GM18498 (cell line): ENCODE measurements at regions not wholly inside any gene's neighbourhood (a gene's known extent, or its start where the extent isn't known, plus 50 kb on each side); places are given as distances from the start of the nearest gene placed in this dataset.

Source experiments
- ATAC-seq: cut with Tn5 transposase; IDR thresholded peaks from one replicate; pipeline ENCODE4 v1.9.1; 2021; ENCODE audit warnings: mild to moderate bottlenecking, moderate library complexity; ENCODE audit not compliant: unreplicated experiment

DNA sequence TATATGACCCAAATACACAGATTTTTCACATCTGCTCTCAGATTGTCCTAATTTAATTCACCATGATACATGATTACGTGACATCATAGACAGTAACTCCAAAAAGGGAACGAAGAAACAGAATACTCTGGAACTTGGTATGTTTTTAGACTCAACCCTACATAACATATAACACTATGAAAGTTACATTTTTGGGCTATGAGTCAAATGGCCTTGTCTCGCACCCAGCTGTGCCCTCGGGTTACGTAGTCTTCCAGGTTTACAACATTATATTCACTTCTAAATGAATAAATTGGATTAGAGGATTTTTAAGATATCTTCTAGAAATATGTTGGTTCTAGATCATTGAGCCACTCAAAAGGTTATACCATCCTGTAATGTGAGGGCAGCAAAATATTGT lies 2089.6 kb upstream of the TENM3 start:
- no peak for ATAC-seq

DNA sequence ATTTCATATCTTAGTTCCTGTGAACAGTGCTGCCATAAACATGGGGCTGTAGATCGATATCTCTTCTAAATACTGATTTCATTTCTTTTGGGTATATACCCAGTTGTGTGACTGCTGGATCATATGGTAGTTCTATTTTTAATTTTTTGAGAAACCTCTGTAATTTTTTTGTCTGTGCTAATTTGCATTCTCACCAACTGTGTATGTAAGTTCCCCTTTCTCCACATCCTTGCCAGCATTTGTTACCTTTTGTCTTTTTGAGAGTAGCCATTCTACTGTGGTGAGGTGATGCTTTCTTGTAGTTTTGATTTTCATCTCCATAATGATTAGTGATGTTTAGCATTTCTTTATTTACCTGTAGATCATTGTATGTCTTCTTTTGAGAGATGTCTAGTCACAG lies 2086.5 kb upstream of the TENM3 start:
- peak; percentile 68 for ATAC-seq

- ATAC-seq: no peak
Measured at GRCh38 chr4:180160195-180160983, 2082.8 kb upstream of the TENM3 start.

DNA sequence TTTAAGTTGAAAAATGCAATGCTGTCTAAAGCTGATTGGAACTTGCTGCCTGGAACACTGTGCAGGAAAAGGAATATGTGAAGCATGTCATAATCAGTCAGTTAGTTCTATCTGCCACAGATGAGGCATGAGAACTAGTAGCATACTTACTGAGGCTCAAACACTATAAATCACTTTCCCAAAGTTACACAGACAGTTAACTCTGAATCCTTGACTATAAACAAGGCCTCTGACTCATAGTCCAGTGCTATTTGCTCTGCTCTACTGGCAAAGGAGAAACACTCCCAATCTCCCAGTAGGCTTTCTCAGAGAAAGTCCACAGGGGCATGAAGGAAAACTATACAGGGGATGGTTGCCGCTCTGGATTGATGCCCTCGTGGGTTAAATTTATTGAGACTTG lies 2078.4 kb upstream of the TENM3 start:
- no peak for ATAC-seq

DNA sequence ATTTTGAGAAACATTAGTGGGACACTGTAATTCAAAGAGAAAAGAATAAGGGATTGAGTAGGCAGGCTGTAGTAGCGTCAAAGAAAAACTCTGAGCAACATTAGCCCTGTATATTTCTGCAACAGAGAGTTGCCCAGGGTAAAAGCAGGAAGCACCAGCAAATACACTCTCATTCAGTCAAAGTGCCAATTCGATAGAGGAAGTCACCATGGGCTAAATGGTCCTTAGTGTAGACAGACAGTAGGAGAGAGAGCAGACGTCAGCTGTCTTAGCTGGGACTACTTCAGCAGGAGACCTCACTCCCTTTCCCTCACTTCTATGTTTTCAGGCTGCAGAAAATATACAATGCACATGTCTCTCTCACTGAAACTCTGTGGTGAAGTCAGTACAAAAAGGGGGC lies 2073.8 kb upstream of the TENM3 start:
- no peak for ATAC-seq

GRCh38 chr4:180169966-180170365 lies 2073.2 kb upstream of the TENM3 start:
- ATAC-seq: no peak

DNA sequence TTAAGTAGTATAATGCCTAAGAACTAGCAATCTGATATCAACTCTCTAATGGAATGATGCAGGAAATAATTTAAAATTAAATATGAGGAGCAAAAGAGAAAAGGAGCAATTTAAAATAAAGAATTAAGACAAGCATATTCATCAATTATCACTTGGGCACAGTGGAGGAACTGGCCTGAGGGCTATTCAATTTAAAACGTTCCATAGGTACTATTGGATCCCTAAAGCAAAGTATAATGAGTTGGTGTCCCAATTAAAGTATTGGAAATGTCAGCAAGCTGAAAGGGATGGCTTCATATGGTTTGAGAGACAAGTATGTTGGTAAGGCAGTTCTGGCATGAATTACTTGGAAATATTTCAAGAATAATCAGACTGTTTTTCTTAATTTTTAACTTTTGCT lies 2064.1 kb upstream of the TENM3 start:
- no peak for ATAC-seq

- no peak for ATAC-seq
Measured at GRCh38 chr4:180189666-180190065, 2053.5 kb upstream of the TENM3 start.

GRCh38 chr4:180190382-180190781 lies 2052.8 kb upstream of the TENM3 start:
- peak; percentile 70 for ATAC-seq

- ATAC-seq: no peak
Measured at GRCh38 chr4:180197471-180197870, 2045.7 kb upstream of the TENM3 start.

DNA sequence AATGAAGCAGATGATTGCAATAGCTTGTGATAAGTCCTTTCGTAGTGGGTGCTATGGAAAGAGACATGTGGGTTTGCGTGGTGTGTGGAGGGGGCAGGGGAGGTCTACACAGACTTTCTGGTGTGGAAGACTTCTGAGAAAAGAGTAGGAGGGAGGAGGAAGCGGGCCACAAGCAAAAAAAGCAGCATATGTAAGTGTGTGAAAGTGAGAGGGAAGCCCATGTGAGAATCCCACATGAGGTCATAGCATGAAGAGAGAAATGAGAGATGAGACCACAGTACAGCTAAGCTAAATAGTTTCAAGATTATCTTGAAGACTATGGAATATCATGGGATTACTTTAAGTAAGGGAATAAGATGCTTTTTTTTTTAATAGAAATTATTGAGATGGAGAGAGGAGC lies 2039.9 kb upstream of the TENM3 start:
- peak; percentile 65 for ATAC-seq

DNA sequence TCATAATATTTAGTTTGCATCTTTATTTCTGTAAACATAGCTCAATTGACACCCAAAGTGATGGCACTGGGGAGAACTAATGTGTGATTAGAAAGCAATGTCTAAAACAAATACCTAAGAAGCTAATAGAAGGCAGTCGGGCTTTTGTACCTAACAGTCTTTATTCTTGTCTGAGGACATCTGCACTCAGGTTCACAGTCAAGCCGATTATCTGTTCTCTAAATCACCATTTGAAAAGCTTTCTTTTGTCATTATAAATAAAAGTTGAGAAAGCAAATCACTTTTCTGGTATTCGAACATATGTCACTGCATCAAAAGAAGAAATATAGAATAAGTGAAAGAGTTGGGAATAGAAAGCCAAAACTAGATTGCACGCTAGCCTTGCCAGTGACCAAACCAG lies 2037.9 kb upstream of the TENM3 start:
- no peak for ATAC-seq

DNA sequence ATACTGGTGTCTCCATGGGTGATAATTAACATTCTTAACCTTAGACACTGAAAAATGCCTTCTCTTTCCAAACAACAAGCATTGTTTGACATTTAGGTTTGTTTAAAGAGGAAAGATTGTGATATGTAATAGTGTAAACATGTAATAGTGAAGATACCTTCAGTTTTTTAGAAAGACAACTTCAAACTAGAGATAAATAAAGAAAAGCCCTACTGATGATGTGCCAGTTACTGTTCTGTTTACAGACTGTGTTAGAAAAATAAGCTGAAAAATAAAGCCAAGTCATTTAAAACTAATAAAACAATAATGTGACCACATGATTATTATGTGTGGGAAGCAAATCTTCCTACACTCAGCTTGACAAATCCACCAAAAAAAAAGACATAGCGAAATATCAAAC lies 2035.3 kb upstream of the TENM3 start:
- no peak for ATAC-seq

DNA sequence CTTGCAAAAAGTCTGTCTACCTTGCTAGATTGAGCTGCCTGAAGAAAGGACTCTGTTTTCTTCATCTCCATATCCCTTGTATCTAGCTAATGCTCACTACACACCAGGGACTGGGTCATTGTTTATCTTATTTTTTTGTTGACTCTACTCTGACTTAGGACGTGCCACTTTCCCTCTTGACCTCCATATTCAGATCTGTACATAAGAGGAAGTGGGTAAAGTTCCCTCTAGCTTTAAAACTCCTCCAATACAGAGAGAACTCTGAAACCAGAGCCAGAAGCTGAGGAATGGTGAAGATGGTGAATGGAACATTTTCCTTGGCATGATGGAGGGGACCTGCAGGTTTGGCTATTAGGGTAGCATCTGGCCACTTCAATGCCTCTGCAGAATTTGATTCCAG lies 2026.1 kb upstream of the TENM3 start:
- ATAC-seq: no peak

- ATAC-seq: no peak
Measured at GRCh38 chr4:180219080-180219479, 2024.1 kb upstream of the TENM3 start.

- ATAC-seq: no peak
Measured at GRCh38 chr4:180225977-180226376, 2017.2 kb upstream of the TENM3 start.

DNA sequence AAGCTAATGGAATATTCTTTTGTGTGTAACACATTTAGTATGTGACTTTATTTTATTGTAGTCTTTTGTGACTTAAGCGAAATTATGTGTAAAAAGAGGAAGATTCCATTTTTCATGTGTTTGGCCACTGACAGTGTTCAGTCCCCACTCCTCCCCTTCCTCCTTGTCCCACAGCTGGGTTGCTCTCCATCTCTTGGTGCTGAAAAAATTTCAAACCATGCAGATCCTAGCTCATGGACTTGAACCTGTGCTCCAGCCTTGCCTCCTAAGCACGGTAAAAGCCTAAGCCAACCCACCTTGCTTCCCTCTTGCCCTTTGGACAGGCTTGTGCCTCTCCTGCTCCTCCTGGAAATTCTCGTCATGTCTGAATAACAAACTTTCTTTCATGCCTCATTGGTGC lies 2008.5 kb upstream of the TENM3 start:
- no peak for ATAC-seq

GRCh38 chr4:180240670-180241069 lies 2002.5 kb upstream of the TENM3 start:
- ATAC-seq: no peak

DNA sequence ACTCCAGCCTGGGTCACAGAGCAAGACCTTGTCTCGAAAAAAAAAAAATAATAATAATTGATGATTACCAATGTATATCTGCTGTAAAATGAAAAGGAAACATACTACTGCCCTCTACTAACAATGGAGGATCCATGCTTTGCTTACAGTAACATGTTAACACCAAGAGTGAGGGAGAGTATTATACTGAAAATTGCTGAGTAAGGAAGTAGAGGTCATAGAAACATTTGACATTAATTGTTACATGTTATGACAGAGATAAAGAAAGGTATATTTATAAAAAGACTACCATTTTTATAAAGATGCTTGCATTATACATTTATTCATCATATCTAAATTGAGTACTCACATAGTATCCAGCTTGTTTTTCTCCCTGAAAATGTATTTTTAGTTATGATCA lies 1989.8 kb upstream of the TENM3 start:
- no peak for ATAC-seq

- no peak for ATAC-seq
Measured at GRCh38 chr4:180261346-180261745, 1981.9 kb upstream of the TENM3 start.

DNA sequence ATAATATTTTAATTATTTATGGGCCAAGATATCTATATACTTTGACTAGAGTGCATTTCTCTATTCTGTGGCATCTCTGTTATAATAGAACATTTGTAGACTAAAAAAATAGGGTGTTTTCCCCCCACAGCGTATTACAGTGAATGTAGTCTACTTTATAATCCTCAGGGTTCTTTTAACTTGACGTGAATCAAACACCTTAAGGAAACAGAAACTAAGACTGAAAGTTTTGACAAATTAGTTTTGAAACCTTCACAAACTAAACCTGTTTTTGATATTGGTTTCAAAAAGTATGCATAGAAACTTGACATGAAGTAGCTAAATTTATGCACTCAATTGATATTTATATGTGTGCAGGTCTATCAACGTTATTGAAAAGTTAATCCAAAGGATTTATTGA lies 1963.1 kb upstream of the TENM3 start:
- peak; percentile 88 for ATAC-seq

- no peak for ATAC-seq
Measured at GRCh38 chr4:180280726-180281297, 1962.4 kb upstream of the TENM3 start.

DNA sequence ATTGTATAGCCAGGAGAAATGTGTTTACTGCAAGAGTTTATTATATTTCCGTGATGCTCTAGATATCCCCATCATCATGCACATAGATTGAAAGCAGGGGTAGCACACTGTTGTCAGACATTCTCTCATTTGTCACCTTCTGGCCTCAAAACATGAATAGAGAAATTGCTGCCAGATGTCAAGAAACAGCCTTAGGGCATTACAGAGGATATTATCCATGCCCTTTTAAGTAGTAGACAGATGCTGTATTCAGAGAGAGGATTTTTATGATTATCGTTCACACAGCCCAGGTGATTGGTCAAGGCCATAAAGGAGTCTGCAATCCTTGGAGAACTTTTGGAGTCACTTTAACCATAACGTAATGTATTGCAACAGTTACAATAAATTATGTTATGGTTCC lies 1961.5 kb upstream of the TENM3 start:
- ATAC-seq: no peak
